Rectal smooth muscle tissue (tissue), 1 donor: ENCODE measurements at regions not wholly inside any gene's neighbourhood (a gene's known extent, or its start where the extent isn't known, plus 50 kb on each side); places are given as distances from the start of the nearest gene placed in this dataset.

Experiments
- H3K27ac ChIP-seq: one replicate; pipeline ENCODE4 v1.7.0; 2013; ENCODE audit warnings: low read depth, low read length, inconsistent platforms
- H3K27me3 ChIP-seq: one replicate; pipeline ENCODE4 v1.7.0; 2013; ENCODE audit warnings: low read length; ENCODE audit not compliant: control insufficient read depth, insufficient read depth
- H3K36me3 ChIP-seq: one replicate; pipeline ENCODE4 v1.7.0; 2013; ENCODE audit warnings: low read length; ENCODE audit not compliant: control insufficient read depth, insufficient read depth
- H3K4me1 ChIP-seq: one replicate; pipeline ENCODE4 v1.7.0; 2013; ENCODE audit warnings: low read length; ENCODE audit not compliant: control insufficient read depth, insufficient read depth
- H3K4me3 ChIP-seq: one replicate; pipeline ENCODE4 v1.7.0; 2013; ENCODE audit warnings: low read length
- H3K9ac ChIP-seq: one replicate; pipeline ENCODE4 v1.7.0; 2013; ENCODE audit warnings: low read length

GRCh38 chr13:104286566-104287290 is 1220.5 kb upstream of the SLC10A2 start:
- no peak overlapping the region for H3K4me3 ChIP-seq
- no peaks in the 10 kb centered on the region for H3K4me1 ChIP-seq
- no peak overlapping the region for H3K9ac ChIP-seq
- H3K27me3 ChIP-seq = no peaks in the 10 kb centered on the region
- H3K27ac ChIP-seq = no peak overlapping the region
- H3K36me3 ChIP-seq = no peaks in the 10 kb centered on the region

GRCh38 chr13:104281910-104282309 is 1215.7 kb upstream of the SLC10A2 start:
- Histone ChIP-seq H3K27me3 (no peaks in the 10 kb centered on the region), H3K36me3 (no peaks in the 10 kb centered on the region), H3K9ac (no peak overlapping the region), H3K4me3 (no peak overlapping the region), H3K4me1 (no peaks in the 10 kb centered on the region), H3K27ac (no peak overlapping the region)

- Histone ChIP-seq H3K9ac (no peak overlapping the region), H3K27ac (no peak overlapping the region), H3K4me3 (no peak overlapping the region), H3K27me3 (no peaks in the 10 kb centered on the region), H3K4me1 (no peaks in the 10 kb centered on the region), H3K36me3 (no peaks in the 10 kb centered on the region)
Observed at GRCh38 chr13:104270731-104271130, 1204.5 kb upstream of the SLC10A2 start.

- Histone ChIP-seq H3K4me3 (no peak overlapping the region), H3K9ac (no peak overlapping the region), H3K4me1 (no peaks in the 10 kb centered on the region), H3K27me3 (no peaks in the 10 kb centered on the region), H3K36me3 (no peaks in the 10 kb centered on the region), H3K27ac (no peak overlapping the region)
Observed at GRCh38 chr13:104267206-104267811, 1201.1 kb upstream of the SLC10A2 start.

GRCh38 chr13:104256701-104257100 is 1190.5 kb upstream of the SLC10A2 start:
- Histone ChIP-seq H3K27me3 (no peaks in the 10 kb centered on the region), H3K4me1 (no peaks in the 10 kb centered on the region), H3K36me3 (no peaks in the 10 kb centered on the region), H3K9ac (no peak overlapping the region), H3K27ac (no peak overlapping the region), H3K4me3 (no peak overlapping the region)

- Histone ChIP-seq H3K36me3 (no peaks in the 10 kb centered on the region), H3K9ac (no peak overlapping the region), H3K27ac (no peak overlapping the region), H3K27me3 (no peaks in the 10 kb centered on the region), H3K4me3 (no peak overlapping the region), H3K4me1 (no peaks in the 10 kb centered on the region)
Observed at GRCh38 chr13:104253063-104253680, 1187.0 kb upstream of the SLC10A2 start.

GRCh38 chr13:104251931-104252330 is 1185.7 kb upstream of the SLC10A2 start:
- no peak overlapping the region for H3K9ac ChIP-seq
- H3K27me3 ChIP-seq = no peaks in the 10 kb centered on the region
- no peak overlapping the region for H3K27ac ChIP-seq
- H3K36me3 ChIP-seq = no peaks in the 10 kb centered on the region
- H3K4me3 ChIP-seq = no peak overlapping the region
- no peaks in the 10 kb centered on the region for H3K4me1 ChIP-seq

GRCh38 chr13:104246955-104247354 is 1180.7 kb upstream of the SLC10A2 start:
- Histone ChIP-seq H3K4me3 (no peak overlapping the region), H3K4me1 (no peaks in the 10 kb centered on the region), H3K27me3 (no peaks in the 10 kb centered on the region), H3K27ac (no peak overlapping the region), H3K9ac (no peak overlapping the region), H3K36me3 (no peaks in the 10 kb centered on the region)

GRCh38 chr13:104206450-104207044 is 1140.3 kb upstream of the SLC10A2 start:
- no peak overlapping the region for H3K4me3 ChIP-seq
- H3K27ac ChIP-seq = no peak overlapping the region
- no peak overlapping the region for H3K9ac ChIP-seq
- no peaks in the 10 kb centered on the region for H3K27me3 ChIP-seq
- H3K4me1 ChIP-seq = no peaks in the 10 kb centered on the region
- no peaks in the 10 kb centered on the region for H3K36me3 ChIP-seq

- no peak overlapping the region for H3K4me3 ChIP-seq
- no peaks in the 10 kb centered on the region for H3K4me1 ChIP-seq
- H3K9ac ChIP-seq = no peak overlapping the region
- no peak overlapping the region for H3K27ac ChIP-seq
- no peaks in the 10 kb centered on the region for H3K36me3 ChIP-seq
- H3K27me3 ChIP-seq = no peaks in the 10 kb centered on the region
Observed at GRCh38 chr13:104204177-104204576, 1138.0 kb upstream of the SLC10A2 start.

GRCh38 chr13:104198801-104199200 is 1132.6 kb upstream of the SLC10A2 start:
- H3K4me3 ChIP-seq = no peak overlapping the region
- H3K27ac ChIP-seq = no peak overlapping the region
- no peak overlapping the region for H3K9ac ChIP-seq
- H3K27me3 ChIP-seq = no peaks in the 10 kb centered on the region
- no peaks in the 10 kb centered on the region for H3K4me1 ChIP-seq
- no peaks in the 10 kb centered on the region for H3K36me3 ChIP-seq

- H3K27ac ChIP-seq = no peak overlapping the region
- H3K36me3 ChIP-seq = no peaks in the 10 kb centered on the region
- no peak overlapping the region for H3K9ac ChIP-seq
- H3K4me3 ChIP-seq = no peak overlapping the region
- no peaks in the 10 kb centered on the region for H3K27me3 ChIP-seq
- no peaks in the 10 kb centered on the region for H3K4me1 ChIP-seq
Observed at GRCh38 chr13:104196611-104197010, 1130.4 kb upstream of the SLC10A2 start.
